Stimulated activated CD4-positive, alpha-beta T cell treated with anti-CD3 and anti-CD28 coated beads, TNF-alpha, amount 100 ng/mL, for 1 hour (primary cell): ENCODE measurements at regions not wholly inside any gene's neighbourhood (a gene's known extent, or its start where the extent isn't known, plus 50 kb on each side); places are given as distances from the start of the nearest gene placed in this dataset.

Experiments
- DNase-seq, 3 donors: peaks; one replicate each; pipeline ENCODE4 v3.0.0-alpha.2; 2020; ENCODE audit warnings: low read depth in 3 of 3, low spot score in 1 of 3

GRCh38 chr7:136180984-136181383 is 203.8 kb upstream of the MTPN start:
- no peak for DNase-seq

- DNase-seq, result no peak
These were observed 202.9 kb upstream of the MTPN start for GRCh38 chr7:136179851-136180721.

GRCh38 chr7:136179154-136179553 is 202.0 kb upstream of the MTPN start:
- DNase-seq, result no peak

GRCh38 chr7:136174477-136175125 is 197.4 kb upstream of the MTPN start:
- DNase-seq, result no peak

- no peak for DNase-seq
These were observed 196.7 kb upstream of the MTPN start for GRCh38 chr7:136173874-136174273.

- no peak for DNase-seq
These were observed 194.1 kb upstream of the MTPN start for GRCh38 chr7:136171233-136171632.

GRCh38 chr7:136168821-136169220 is 191.7 kb upstream of the MTPN start:
- DNase-seq, result no peak

- no peak for DNase-seq
These were observed 190.8 kb upstream of the MTPN start for GRCh38 chr7:136167991-136168390.

- no peak for DNase-seq
These were observed 189.4 kb upstream of the MTPN start for GRCh38 chr7:136166521-136166920.

- DNase-seq, result no peak
These were observed 186.2 kb upstream of the MTPN start for GRCh38 chr7:136163340-136163801.

GRCh38 chr7:136150311-136150710 is 173.2 kb upstream of the MTPN start:
- DNase-seq, result no peak

GRCh38 chr7:136148920-136149319 is 171.8 kb upstream of the MTPN start:
- DNase-seq, result no peak

GRCh38 chr7:136146925-136147324 is 169.8 kb upstream of the MTPN start:
- no peak for DNase-seq

- DNase-seq, result no peak
These were observed 167.0 kb upstream of the MTPN start for GRCh38 chr7:136144182-136144581.

GRCh38 chr7:136143271-136143670 is 166.1 kb upstream of the MTPN start:
- no peak for DNase-seq

- DNase-seq, result no peak
These were observed 165.4 kb upstream of the MTPN start for GRCh38 chr7:136142583-136142982.

- no peak for DNase-seq
These were observed 163.3 kb upstream of the MTPN start for GRCh38 chr7:136140469-136140868.

GRCh38 chr7:136139417-136139816 is 162.3 kb upstream of the MTPN start:
- no peak for DNase-seq

GRCh38 chr7:136138991-136139390 is 161.8 kb upstream of the MTPN start:
- no peak for DNase-seq

GRCh38 chr7:136136906-136137454 is 159.8 kb upstream of the MTPN start:
- no peak for DNase-seq

GRCh38 chr7:136134503-136134902 is 157.3 kb upstream of the MTPN start:
- DNase-seq, result no peak

GRCh38 chr7:136133551-136133950 is 156.4 kb upstream of the MTPN start:
- DNase-seq, result no peak
